Astrocyte of the hippocampus (primary cell): ENCODE measurements at regions not wholly inside any gene's neighbourhood (a gene's known extent, or its start where the extent isn't known, plus 50 kb on each side); places are given as distances from the start of the nearest gene placed in this dataset.

ENCODE experiments used
- DNase-seq: peaks from one replicate; pipeline ENCODE4 v3.0.0; 2011; ENCODE audit warnings: low read depth, low spot score

DNA sequence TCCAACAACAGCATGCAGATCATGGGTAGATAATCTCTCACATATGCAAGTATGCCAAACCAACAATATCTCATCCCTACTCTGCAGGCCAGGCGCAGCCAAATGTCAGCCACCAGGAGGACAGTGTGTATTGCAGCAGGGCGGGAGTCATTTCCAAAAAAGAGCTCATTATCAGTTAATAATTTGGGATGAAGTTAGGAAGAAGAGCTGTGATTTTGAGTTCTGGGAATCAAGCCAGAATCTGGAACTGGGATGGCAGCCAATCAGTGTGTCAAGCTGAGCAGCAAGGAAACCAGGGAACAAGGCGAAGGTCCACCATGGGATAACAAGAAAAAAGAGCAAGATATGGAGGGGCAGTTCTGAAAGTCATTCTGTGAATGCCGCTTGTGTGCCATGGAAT lies 88.2 kb upstream of the CAMK2D start:
- DNase-seq = peak; percentile 44

DNA sequence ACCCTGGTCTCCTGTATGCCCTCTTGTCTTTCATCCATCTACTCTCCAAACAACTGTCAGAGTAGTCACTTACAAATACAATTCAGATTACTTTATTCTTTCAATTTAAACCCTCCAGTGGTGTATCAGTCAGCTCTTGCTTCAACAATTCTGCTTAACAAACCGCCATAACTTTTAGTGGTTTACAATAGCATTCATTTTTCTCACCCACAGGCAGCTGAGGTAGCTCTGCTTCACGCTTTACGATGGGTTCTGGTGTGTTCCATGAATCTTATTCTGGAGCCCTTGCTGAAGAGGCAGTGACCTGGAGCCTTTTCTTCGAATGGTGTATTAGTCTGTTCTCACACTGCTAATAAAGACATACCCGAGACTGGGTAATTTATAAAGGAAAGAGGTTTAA lies 86.2 kb upstream of the CAMK2D start:
- no peak for DNase-seq

DNA sequence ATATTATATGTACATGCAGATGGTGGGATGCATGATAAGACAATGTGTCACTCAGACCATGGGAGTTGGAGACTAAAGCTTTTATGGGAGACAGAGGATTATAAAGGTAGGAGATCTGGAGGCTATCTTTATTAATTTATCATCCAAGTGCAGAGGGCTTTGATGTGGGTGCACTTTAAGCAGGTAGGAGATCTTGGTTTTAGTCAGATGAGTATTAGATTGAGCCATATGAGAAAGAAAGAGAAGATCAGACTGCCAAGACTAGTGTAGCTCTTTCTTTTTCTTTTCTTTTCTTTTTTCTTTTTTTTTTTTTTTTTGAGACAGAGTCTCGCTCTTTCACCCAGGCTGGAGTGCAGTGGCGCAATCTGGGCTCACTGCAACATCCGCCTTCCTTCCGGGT lies 84.9 kb upstream of the CAMK2D start:
- DNase-seq = no peak

DNA sequence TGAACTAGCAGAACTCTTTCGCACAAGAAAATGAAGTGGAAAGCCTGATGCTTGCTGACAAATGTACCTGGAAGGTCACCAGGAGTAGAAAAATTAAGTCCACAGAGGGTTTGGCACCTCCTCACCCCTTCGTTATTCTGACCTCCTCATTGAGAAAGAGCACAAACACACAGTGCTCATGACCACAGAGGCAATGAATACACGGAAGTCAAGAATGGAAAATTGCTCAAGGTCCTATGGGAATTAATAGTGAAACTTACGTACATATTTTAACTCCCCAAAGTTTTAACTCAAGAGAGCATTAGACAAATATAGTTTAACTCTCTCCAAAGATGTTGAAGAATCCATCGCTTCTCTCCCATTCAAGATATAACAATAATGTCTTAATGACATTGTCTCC lies 83.6 kb upstream of the CAMK2D start:
- DNase-seq = no peak

DNA sequence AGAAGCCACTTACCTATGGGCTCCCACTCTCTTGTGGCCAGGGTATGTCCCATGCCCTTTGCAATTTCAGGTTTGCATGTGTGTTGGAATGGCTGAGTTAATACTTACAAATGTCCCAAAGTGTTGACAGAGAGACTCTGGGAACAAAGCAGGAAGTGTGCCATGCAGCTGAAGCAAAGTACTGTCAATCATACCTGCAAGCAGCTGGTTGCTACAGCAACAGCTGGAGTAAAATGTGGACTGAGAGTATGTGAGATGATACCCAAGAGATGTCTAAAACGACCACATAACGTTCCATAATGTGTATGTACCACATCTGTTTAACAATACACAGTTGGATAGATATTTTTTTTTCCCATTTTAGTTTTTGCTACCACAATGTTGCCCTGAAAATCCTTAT lies 82.8 kb upstream of the CAMK2D start:
- no peak for DNase-seq

DNA sequence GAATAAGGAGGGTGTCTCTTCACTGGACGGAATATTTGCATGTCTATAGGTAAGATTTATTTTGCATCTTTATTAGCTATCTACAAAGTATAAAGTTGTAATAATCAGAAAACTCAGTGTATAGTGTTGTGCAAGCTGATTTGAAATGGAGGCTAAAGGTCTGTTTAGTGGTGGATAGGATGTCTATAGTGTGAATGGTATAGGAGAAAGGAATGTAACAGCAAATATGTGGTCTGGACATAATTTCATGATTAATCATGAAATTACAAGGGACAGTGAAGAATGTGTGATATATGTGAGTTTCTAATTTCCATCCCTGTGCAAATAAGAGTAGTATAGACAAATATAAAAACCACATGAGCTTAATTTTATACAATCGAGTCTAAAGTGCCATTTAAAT lies 79.3 kb upstream of the CAMK2D start:
- no peak for DNase-seq

DNA sequence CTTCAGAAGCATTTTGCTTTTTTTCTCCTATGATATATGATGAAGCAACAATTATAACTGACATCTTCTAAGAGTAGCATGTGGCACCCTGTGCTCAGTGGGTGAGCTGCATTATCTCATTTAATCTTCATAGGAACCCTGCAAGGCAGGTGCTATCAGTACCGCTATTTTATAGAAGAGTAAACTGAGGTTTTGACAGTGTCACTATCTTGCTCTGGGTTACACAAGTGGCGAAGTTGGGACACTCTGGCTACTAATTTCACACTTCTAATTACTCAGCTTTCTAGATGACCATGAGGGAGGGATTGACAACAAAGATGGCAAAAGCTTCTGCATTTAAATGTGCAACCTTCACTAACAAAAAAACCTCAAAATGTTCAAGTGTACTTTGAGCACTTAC lies 76.9 kb upstream of the CAMK2D start:
- DNase-seq = no peak

DNA sequence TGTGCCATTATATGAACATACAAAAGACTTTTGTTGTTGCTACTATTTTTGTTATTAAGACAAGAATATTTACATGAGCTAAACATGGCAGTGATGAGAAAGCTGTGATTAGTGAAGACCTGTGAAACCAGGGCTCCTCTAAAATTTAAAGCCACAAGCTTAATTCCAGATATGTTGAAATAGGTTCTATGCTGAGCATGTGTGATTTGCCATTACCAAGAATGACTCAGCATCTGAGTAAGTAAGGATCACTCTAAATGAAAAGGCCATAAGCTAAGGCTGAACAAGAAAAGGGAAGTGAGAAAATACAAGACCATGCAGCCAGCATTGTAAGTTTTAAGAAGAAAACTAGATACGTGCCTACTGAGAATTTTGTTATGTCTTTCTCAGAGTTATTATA lies 75.9 kb upstream of the CAMK2D start:
- peak; percentile 70 for DNase-seq

DNA sequence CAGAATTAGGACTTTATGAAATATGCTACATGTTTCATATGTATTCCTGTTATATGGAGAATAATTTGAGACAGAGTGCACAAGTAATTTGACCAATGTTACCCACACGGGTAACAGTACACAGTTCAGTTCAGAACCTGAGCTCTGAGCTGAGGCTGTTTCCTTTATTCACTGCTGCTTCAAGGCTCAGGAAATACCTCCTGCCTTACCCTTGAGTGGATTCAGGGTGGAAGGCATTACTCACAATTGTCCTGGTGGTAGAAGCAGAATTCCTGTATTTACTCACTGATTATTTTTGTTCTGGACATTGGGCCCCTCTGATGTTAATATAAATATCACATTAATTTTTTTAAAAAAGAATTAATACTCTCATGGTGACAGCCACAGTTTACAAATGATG lies 73.5 kb upstream of the CAMK2D start:
- peak; percentile 68 for DNase-seq

DNA sequence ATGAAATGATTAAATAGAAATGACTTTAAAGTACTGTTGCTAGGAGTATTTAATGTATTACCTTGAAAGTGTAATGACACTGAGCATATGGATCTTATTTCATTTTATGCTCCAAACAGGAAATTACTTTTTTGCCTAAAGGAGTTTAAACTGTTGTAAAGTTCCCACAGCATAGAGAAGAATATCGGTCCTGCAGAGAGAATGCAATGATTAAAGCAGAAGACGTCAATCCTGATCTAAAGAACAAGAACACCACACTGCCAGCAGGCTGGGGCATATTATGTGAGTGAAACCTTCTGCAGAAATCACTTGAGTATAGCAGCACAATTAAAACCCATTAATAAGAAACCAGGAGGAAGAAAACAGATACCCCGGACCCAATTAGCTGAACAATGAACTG lies 72.8 kb upstream of the CAMK2D start:
- no peak for DNase-seq

DNA sequence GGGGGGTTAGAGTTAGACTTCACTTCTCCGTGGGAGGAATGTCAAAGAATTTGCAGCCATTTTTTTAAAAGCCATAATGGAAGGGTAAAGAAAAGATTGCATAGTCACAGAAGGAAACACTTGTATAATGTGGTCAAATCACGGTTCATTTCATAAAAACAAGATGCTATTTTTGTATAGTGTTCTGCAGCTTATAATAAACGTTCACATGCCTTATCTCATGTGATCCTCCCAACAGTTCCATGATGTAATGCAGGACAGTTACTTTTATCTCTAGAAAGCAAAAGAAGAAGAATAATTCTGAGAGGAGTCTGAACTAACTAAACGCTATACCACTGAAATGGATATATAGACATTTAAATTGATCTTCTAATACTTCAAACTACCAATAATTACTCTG lies 71.3 kb upstream of the CAMK2D start:
- DNase-seq = no peak

DNA sequence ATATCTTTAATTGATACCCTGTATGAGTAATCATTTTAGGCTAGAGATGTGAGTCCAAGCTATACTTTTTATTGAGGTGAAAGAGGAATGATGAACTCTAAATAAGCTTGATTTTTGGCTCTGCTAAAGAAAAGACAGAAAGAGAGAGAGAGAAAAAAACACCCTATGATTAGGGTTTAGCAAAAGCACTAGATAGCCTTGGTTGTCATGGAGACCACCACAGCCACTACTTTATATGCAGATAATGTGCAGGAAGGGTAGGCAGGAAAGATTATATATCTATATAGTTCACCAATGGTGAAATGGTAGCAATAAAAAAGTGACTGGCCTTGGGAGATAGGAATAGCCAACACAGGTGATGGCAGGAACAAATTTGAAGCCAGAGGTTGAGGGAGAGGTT lies 69.9 kb upstream of the CAMK2D start:
- no peak for DNase-seq

DNA sequence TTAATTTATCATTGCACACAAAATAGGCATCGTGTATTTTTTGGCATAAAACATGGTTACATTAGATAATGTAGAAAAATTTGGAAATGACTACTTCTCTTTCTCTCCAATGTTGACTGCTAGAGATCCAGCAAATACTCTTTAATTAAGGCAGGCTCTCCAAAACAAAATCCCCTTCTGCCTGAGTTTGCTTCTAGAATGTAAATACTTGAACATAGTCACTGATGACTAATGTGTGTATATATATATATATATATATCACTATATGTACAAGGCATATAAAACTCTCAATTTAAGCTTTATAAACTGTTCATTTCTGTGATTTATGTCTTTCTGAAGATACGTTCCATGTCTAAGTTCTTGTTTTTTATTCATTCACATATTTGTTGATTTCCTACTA lies 67.2 kb upstream of the CAMK2D start:
- no peak for DNase-seq

DNA sequence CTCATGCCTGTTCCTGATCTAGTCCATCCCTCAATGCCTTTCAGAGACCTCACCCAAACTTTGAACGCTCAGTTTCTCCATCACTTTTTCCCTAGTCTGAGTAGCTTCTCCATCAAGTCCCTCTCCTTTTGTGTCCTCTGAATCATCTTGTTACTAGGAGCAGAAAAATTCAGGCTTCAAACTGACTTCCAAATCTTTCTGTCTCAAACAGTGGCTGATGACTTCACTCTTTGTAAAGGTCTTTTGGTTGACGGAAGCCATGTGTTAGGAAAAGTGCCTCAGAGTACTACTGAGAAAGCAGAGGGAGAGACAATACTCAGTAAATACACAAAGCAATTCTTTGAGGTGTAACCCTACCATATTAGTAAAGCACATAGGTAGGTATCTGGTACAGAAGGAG lies 65.7 kb upstream of the CAMK2D start:
- peak; percentile 32 for DNase-seq

DNA sequence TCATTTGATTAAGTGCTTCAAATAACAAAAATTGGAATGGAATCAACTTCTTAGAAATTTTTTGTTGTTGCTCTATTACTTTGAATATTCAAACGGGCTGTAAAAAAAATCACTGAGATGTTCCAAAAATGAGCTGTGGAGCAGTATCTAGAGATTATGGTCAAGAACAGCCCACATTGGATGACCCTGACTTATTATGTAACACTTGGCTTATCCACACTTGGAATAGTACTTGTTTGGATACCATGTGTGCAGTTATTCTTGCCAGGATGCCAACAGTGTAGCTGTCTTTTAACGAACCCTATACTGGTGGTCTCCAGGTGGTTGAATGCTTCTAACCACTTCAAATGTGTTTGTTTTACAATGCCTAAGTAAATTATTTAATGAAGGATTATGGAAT lies 64.9 kb upstream of the CAMK2D start:
- no peak for DNase-seq

DNA sequence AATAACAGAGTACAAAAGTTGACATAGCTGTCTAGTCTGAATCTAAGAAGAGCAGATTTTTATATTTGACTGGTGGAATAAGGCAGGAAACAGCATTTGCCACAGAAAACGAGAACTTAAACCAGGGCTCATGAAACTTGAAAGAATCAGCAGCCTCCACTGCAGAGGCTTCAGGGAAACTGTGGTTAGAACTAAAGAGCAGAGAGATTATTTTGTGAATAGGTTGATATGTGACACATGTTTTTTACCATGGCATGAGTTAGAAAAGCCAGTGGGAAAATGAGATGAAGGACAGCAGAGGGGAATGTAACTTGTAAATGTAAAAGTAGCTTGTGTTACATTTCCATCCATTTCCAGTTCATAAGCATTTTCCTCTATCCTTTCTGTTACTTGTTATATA lies 63.7 kb upstream of the CAMK2D start:
- no peak for DNase-seq

DNA sequence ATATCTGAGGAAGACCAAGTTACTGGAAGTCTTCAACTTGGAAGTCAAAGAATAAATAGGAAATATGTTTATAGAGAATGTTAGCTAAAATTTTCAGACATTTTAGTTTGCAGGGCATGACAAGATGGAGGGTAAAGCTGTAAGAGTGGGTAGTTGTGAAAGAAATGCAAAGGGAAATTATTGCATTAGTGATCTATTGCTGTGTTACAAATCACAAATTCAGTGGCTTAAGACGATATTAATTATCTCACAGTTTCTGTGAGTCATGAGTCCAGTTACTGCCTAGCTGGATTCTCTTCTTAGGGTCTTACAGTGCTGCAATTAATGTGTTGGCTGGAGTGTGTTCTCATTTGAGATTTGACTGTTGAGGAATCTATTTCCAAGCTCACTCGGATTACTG lies 62.9 kb upstream of the CAMK2D start:
- no peak for DNase-seq

DNA sequence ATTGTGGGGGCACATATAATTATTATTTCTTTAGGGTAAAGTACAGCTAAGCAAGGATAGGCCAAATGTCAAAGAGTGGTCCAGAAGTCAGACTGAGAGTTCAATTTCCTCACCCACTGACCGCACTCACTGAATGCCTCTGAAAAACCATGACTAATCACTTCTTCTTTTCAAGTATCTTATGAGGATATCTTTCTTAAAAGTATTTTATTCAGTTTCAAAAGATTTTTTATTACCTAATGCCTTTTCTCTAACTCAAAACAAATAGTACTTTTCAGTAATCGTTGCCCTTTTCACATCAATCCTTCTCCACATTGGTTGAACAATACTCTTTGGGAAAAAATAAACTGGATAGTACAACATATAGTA lies 61.7 kb upstream of the CAMK2D start:
- DNase-seq = no peak

DNA sequence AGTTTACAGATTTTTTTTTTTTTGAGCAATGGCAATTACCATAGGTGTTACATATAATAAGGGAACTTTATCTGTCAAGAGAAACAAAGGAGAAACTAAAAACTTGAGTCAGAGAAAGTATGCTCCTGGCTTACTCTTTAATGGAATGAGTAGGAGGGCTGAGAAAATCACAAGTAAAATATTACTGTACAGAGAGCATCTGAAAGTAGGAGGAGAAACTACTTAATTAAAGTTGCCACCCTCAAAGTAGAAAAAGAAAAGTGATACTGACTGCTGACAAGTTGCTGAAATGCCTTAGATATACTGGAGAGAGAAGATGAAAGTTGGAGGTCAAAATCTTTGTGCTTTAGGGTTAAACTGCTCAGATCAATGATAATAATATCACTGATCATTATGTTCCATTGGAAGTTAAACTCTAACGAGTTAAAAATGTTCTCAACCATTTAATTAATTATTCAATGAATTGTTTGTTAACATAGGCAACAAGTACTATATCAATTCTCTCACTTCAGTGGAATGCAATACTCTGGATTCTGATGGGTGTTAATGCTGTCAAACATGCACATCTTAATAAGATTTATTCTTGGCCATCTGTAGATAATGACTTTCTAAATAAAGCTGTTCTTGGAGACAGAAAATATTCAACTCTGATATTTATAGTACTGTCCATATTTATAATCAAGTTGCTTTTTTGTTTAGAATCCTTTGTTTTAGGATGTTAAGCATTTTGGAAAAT lies 61.2 kb upstream of the CAMK2D start:
- no peak for DNase-seq

DNA sequence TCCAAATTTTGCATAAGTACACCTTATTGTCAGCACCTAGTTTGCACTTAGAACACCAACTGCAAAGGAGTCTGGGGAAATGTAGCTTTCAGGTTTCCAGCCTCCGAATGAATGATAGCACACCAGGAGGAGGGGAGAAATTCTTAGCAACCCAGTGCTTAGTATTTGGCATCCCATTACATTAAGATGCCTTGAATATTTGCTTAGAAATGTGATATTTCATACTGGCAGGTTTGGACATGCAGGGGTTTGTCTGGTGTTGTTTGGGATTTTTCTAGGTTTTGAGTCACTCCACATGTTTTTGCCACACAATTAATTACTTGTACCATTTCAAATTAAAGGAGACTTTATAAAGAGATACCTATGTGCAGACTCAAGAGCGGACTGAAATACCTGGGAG lies 60.3 kb upstream of the CAMK2D start:
- DNase-seq = peak; percentile 46

DNA sequence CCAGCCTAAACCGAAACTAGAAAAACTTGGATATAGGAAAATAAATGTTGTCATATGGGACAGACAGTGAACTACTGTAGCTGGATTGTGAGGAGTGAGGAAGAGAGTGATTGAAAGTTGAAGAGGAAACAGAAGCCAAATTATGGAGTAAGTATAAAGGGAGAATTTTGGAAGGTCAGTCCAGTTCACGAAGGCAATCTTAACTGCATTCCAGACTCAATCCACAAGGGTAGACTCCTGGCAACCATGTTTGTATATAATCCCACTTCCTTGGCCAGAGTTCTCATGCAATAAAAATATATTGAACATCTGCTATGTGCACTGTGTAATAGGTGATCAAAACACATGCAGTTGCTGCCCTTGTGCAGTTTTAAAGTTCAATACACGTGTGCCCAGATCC lies 58.6 kb upstream of the CAMK2D start:
- no peak for DNase-seq

DNA sequence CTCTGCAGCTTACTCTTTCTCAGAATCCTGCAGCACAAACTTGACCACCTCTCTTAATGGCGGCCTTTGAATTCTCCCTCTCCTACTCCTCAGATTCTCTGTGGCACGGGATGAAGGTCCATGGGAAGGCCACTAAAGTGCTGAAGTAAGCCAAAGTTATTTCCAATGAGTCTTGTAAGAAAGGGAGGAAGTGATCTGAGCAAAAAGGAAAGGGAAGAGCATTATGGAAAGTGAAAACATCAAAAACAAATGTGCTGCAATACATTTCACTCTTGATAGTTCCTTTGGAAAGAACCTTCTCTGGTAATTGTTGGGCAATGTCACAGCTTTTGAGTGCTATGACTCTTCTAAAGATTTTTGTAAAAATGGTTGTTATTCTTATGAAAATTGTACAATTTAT lies 54.3 kb upstream of the CAMK2D start:
- DNase-seq = no peak

DNA sequence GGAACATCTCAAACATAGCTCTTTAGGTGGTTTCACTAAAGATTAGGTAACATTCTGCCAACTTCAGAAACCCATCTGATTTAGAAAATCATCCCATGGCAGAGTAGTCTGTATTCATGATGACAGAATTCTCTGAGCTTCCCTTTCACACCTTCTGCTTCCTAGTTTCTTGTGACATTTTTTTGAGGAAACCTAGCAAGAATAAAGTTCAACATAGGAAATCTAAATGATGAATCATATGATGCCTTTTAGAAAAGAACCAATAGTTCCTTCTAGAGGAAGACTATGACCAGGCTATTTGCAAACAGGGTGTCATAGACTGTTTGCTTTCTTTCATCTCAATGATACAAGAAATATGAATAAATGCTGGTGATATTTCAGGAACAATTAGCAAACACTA lies 49.8 kb upstream of the CAMK2D start:
- no peak for DNase-seq
